ENCODE measurements at regions not wholly inside any gene's neighbourhood (a gene's known extent, or its start where the extent isn't known, plus 50 kb on each side); places are given as distances from the start of the nearest gene placed in this dataset.
A peak's percentile ranks its signal among the peaks of the same experiment; 100 is the strongest.

GRCh38 chr18:73942956-73943355 lies 204.7 kb downstream of the FBXO15 start:
- H3K4me3 ChIP-seq (ENCODE audit: low read length) = no peak overlapping the region
- DNase-seq (ENCODE audit: low read depth) = no peak
- no peak for TF ChIP-seq CTCF (conservative IDR thresholded peaks at IDR 0.05; ENCODE audit: low read length)

GRCh38 chr18:73942081-73942625 lies 205.5 kb downstream of the FBXO15 start:
- TF ChIP-seq CTCF (conservative IDR thresholded peaks at IDR 0.05; ENCODE audit: low read length) = no peak
- H3K4me3 ChIP-seq (ENCODE audit: low read length) = no peak overlapping the region
- DNase-seq (ENCODE audit: low read depth) = no peak

- no peak overlapping the region for H3K4me3 ChIP-seq (ENCODE audit: low read length)
- TF ChIP-seq CTCF (conservative IDR thresholded peaks at IDR 0.05; ENCODE audit: low read length) = no peak
- no peak for DNase-seq (ENCODE audit: low read depth)
These were observed 206.9 kb downstream of the FBXO15 start for GRCh38 chr18:73940721-73941120.

- no peak for DNase-seq (ENCODE audit: low read depth)
- no peak overlapping the region for H3K4me3 ChIP-seq (ENCODE audit: low read length)
- no peak for TF ChIP-seq CTCF (conservative IDR thresholded peaks at IDR 0.05; ENCODE audit: low read length)
These were observed 208.2 kb downstream of the FBXO15 start for GRCh38 chr18:73939391-73939790.

- peak; percentile 51 for DNase-seq (ENCODE audit: low read depth)
- TF ChIP-seq CTCF (conservative IDR thresholded peaks at IDR 0.05; ENCODE audit: low read length) = no peak
- H3K4me3 ChIP-seq (ENCODE audit: low read length) = no peak overlapping the region
These were observed 213.9 kb downstream of the FBXO15 start for GRCh38 chr18:73933685-73934084.

GRCh38 chr18:73932976-73933375 lies 214.7 kb downstream of the FBXO15 start:
- no peak overlapping the region for H3K4me3 ChIP-seq (ENCODE audit: low read length)
- TF ChIP-seq CTCF (conservative IDR thresholded peaks at IDR 0.05; ENCODE audit: low read length) = no peak
- DNase-seq (ENCODE audit: low read depth) = no peak

- DNase-seq (ENCODE audit: low read depth) = no peak
- TF ChIP-seq CTCF (conservative IDR thresholded peaks at IDR 0.05; ENCODE audit: low read length) = no peak
- no peak overlapping the region for H3K4me3 ChIP-seq (ENCODE audit: low read length)
These were observed 220.1 kb downstream of the FBXO15 start for GRCh38 chr18:73927496-73927895.

All from AG10803 (cell line).